ENCODE measurements at regions not wholly inside any gene's neighbourhood (a gene's known extent, or its start where the extent isn't known, plus 50 kb on each side); places are given as distances from the start of the nearest gene placed in this dataset.

DNA sequence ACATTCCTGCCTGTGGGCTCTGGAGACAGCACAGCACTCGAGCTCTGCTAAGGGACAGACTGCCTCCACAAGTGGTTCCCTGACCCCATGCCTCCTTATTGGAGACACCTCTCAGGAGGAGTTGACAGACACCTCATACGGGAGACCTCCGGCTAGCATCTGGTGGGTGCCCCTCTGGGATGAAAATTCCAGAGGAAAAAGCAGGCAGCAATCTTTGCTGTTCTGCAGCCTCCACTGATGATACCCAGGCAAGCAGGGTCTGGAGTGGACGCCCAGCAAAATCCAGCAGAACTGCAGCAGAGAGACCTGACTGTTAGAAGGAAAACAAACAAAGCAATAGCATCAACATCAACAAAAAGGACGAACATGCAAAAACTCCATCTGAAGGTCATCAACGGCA lies 639.4 kb downstream of the SLC16A7 start:
- TF ChIP-seq, protein P1, sequence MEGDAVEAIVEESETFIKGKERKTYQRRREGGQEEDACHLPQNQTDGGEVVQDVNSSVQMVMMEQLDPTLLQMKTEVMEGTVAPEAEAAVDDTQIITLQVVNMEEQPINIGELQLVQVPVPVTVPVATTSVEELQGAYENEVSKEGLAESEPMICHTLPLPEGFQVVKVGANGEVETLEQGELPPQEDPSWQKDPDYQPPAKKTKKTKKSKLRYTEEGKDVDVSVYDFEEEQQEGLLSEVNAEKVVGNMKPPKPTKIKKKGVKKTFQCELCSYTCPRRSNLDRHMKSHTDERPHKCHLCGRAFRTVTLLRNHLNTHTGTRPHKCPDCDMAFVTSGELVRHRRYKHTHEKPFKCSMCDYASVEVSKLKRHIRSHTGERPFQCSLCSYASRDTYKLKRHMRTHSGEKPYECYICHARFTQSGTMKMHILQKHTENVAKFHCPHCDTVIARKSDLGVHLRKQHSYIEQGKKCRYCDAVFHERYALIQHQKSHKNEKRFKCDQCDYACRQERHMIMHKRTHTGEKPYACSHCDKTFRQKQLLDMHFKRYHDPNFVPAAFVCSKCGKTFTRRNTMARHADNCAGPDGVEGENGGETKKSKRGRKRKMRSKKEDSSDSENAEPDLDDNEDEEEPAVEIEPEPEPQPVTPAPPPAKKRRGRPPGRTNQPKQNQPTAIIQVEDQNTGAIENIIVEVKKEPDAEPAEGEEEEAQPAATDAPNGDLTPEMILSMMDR (IDR thresholded peaks at IDR 0.05; ENCODE audit: poor library complexity, severe bottlenecking): no peak
- TF ChIP-seq TAF1 (IDR thresholded peaks at IDR 0.05; ENCODE audit: low read depth) (no peak), EZH2 (IDR thresholded peaks at IDR 0.05; ENCODE audit: borderline replicate concordance, insufficient read depth, low read length, poor library complexity, severe bottlenecking) (no peak), POLR2AphosphoS5 (IDR thresholded peaks at IDR 0.05) (no peak)

All from neural cell (in vitro differentiated cells).